ENCODE measurements at regions not wholly inside any gene's neighbourhood (a gene's known extent, or its start where the extent isn't known, plus 50 kb on each side); places are given as distances from the start of the nearest gene placed in this dataset.
"Not testable (repeated sequence)": the region's sequence is repeated elsewhere in the genome, so short reads cannot be mapped to it uniquely, and the experiment has no call there.

- Mint-ChIP-seq H3K36me3 (ENCODE audit: low read depth, unreplicated experiment) (no peaks in the 10 kb centered on the region), H3K4me1 (ENCODE audit: unreplicated experiment) (peaks cover 9% of the 10 kb centered on the region), H3K27me3 (ENCODE audit: unreplicated experiment) (no peaks in the 10 kb centered on the region), H3K27ac (ENCODE audit: unreplicated experiment) (peak overlapping the region; percentile 72), H3K4me3 (ENCODE audit: unreplicated experiment) (no peak overlapping the region), H3K9me3 (ENCODE audit: unreplicated experiment) (peaks cover 4% of the 10 kb centered on the region)
- TF ChIP-seq CTCF (IDR thresholded peaks at IDR 0.05; ENCODE audit: unreplicated experiment), result no peak
- no peak for DNase-seq (ENCODE audit: low spot score)
Measured at GRCh38 chr16:86888231-86889053, 310.1 kb downstream of the FOXL1 start.

- H3K4me3 Mint-ChIP-seq (ENCODE audit: unreplicated experiment); H3K9me3 Mint-ChIP-seq (ENCODE audit: unreplicated experiment); H3K27me3 Mint-ChIP-seq (ENCODE audit: unreplicated experiment); DNase-seq (ENCODE audit: low spot score); H3K36me3 Mint-ChIP-seq (ENCODE audit: low read depth, unreplicated experiment): not testable (repeated sequence)
- Mint-ChIP-seq H3K4me1 (ENCODE audit: unreplicated experiment) (peaks cover 11% of the 10 kb centered on the region), H3K27ac (ENCODE audit: unreplicated experiment) (peak overlapping the region; percentile 72)
Measured at GRCh38 chr16:86889054-86889366, 310.7 kb downstream of the FOXL1 start.

GRCh38 chr16:86889974-86890373, 311.6 kb downstream of the FOXL1 start:
- no peak for DNase-seq (ENCODE audit: low spot score)
- Mint-ChIP-seq H3K27ac (ENCODE audit: unreplicated experiment) (no peak overlapping the region), H3K4me3 (ENCODE audit: unreplicated experiment) (no peak overlapping the region), H3K4me1 (ENCODE audit: unreplicated experiment) (peaks cover 10% of the 10 kb centered on the region), H3K36me3 (ENCODE audit: low read depth, unreplicated experiment) (no peaks in the 10 kb centered on the region), H3K9me3 (ENCODE audit: unreplicated experiment) (peaks cover 4% of the 10 kb centered on the region), H3K27me3 (ENCODE audit: unreplicated experiment) (no peaks in the 10 kb centered on the region)
- no peak for TF ChIP-seq CTCF (IDR thresholded peaks at IDR 0.05; ENCODE audit: unreplicated experiment)

GRCh38 chr16:86891121-86891520, 312.8 kb downstream of the FOXL1 start:
- DNase-seq (ENCODE audit: low spot score), result no peak
- no peaks in the 10 kb centered on the region for H3K36me3 Mint-ChIP-seq (ENCODE audit: low read depth, unreplicated experiment)
- H3K4me3 Mint-ChIP-seq (ENCODE audit: unreplicated experiment), result no peak overlapping the region
- peaks cover 21% of the 10 kb centered on the region for H3K4me1 Mint-ChIP-seq (ENCODE audit: unreplicated experiment)
- no peaks in the 10 kb centered on the region for H3K27me3 Mint-ChIP-seq (ENCODE audit: unreplicated experiment)
- TF ChIP-seq CTCF (IDR thresholded peaks at IDR 0.05; ENCODE audit: unreplicated experiment), result no peak
- H3K9me3 Mint-ChIP-seq (ENCODE audit: unreplicated experiment), result peaks cover 4% of the 10 kb centered on the region
- H3K27ac Mint-ChIP-seq (ENCODE audit: unreplicated experiment), result no peak overlapping the region

GRCh38 chr16:86891631-86892030, 313.3 kb downstream of the FOXL1 start:
- no peak for DNase-seq (ENCODE audit: low spot score)
- Mint-ChIP-seq H3K27ac (ENCODE audit: unreplicated experiment) (no peak overlapping the region), H3K36me3 (ENCODE audit: low read depth, unreplicated experiment) (no peaks in the 10 kb centered on the region), H3K9me3 (ENCODE audit: unreplicated experiment) (peaks cover 4% of the 10 kb centered on the region), H3K4me1 (ENCODE audit: unreplicated experiment) (peaks cover 25% of the 10 kb centered on the region), H3K27me3 (ENCODE audit: unreplicated experiment) (peaks cover 1% of the 10 kb centered on the region), H3K4me3 (ENCODE audit: unreplicated experiment) (no peak overlapping the region)
- TF ChIP-seq CTCF (IDR thresholded peaks at IDR 0.05; ENCODE audit: unreplicated experiment), result no peak

Data from endothelial cell (in vitro differentiated cells).